ENCODE measurements at regions not wholly inside any gene's neighbourhood (a gene's known extent, or its start where the extent isn't known, plus 50 kb on each side); places are given as distances from the start of the nearest gene placed in this dataset.
A peak's percentile ranks its signal among the peaks of the same experiment; 100 is the strongest.

GRCh38 chr2:121017396-121017795 is 267.6 kb downstream of the TFCP2L1 start:
- no peak for TF ChIP-seq CTCF (IDR thresholded peaks at IDR 0.05; ENCODE audit: insufficient read depth, low read length, poor library complexity, severe bottlenecking)
- Histone ChIP-seq H3K27me3 (ENCODE audit: control insufficient read depth, insufficient read depth, low read length) (no peaks in the 10 kb centered on the region), H3K36me3 (ENCODE audit: control insufficient read depth, insufficient read depth, low read length) (no peaks in the 10 kb centered on the region), H3K4me3 (ENCODE audit: low read depth, low read length) (no peak overlapping the region)
- DNase-seq (ENCODE audit: low read depth), result no peak

DNA sequence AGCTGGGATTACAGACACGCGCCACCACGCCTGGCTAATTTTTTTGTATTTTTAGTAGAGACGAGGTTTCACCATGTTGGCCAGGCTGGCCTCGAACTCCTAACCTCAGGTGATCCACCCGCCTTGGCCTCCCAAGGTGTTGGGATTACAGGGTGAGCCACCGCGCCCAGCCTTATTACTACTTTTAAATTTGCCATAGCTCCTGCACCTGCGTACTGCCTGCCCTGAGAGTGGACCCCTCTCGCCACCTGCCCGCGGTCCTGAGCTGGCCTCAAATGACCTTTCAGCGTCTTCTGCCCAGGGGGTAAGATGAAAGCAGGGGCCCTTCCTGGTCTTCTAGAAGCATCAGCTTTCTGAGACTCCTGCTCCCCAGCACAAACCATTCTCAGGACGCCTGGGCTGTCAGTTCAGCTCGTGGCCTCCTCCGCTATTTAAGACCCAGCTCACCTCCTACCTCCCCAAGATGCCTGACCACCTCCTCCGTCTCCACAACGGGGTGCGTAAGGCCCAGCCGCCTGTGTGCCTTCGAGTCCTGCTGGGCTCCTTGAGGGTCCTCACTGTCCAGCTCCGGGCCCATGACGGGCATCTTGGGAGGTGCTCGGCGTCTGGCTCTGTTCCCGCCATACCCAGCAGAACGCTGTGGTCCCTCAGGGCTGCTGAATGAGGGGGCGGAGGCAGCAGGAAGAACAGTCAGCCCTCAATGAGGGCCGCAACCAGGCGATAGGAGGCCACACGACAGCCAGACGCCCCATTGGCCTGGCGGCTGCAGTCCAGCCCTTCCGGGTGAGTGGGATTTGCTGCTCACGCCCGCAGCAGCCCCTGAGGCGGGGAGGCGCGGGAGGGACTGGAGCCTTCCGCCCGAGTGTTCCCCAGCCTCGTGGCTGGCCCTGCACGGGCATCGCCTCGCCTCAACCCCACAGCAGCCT is 266.6 kb downstream of the TFCP2L1 start:
- TF ChIP-seq CTCF (IDR thresholded peaks at IDR 0.05; ENCODE audit: insufficient read depth, low read length, poor library complexity, severe bottlenecking), result no peak
- no peaks in the 10 kb centered on the region for H3K36me3 ChIP-seq (ENCODE audit: control insufficient read depth, insufficient read depth, low read length)
- no peaks in the 10 kb centered on the region for H3K27me3 ChIP-seq (ENCODE audit: control insufficient read depth, insufficient read depth, low read length)
- H3K4me3 ChIP-seq (ENCODE audit: low read depth, low read length), result no peak overlapping the region
- DNase-seq (ENCODE audit: low read depth), result peak; percentile 2

DNA sequence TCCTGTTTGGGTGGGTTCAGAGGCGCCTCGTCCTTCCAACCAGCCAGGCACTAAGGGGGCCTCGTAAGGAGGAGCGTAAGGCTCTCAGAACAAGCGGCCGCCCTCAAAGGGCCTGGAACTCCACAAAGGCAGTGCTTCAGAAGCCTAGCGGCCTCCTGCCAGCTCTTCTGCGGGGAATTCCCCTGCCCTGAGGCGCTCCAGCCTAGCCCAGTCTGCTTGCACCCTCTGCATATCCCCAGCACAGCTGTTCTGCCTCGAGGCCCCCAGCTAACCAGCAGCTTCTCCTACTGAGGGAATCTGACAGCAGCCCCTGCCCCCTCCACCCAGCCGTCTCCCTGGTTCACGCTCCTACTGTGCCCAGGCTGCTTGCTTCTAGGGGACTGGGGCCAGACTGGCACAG is 265.9 kb downstream of the TFCP2L1 start:
- TF ChIP-seq CTCF (IDR thresholded peaks at IDR 0.05; ENCODE audit: insufficient read depth, low read length, poor library complexity, severe bottlenecking), result no peak
- no peak overlapping the region for H3K4me3 ChIP-seq (ENCODE audit: low read depth, low read length)
- no peaks in the 10 kb centered on the region for H3K27me3 ChIP-seq (ENCODE audit: control insufficient read depth, insufficient read depth, low read length)
- DNase-seq (ENCODE audit: low read depth), result no peak
- no peaks in the 10 kb centered on the region for H3K36me3 ChIP-seq (ENCODE audit: control insufficient read depth, insufficient read depth, low read length)

- no peak for DNase-seq (ENCODE audit: low read depth)
- TF ChIP-seq CTCF (IDR thresholded peaks at IDR 0.05; ENCODE audit: insufficient read depth, low read length, poor library complexity, severe bottlenecking), result no peak
- no peaks in the 10 kb centered on the region for H3K36me3 ChIP-seq (ENCODE audit: control insufficient read depth, insufficient read depth, low read length)
- no peaks in the 10 kb centered on the region for H3K27me3 ChIP-seq (ENCODE audit: control insufficient read depth, insufficient read depth, low read length)
- H3K4me3 ChIP-seq (ENCODE audit: low read depth, low read length), result no peak overlapping the region
These were observed 265.2 kb downstream of the TFCP2L1 start for GRCh38 chr2:121019756-121020155.

DNA sequence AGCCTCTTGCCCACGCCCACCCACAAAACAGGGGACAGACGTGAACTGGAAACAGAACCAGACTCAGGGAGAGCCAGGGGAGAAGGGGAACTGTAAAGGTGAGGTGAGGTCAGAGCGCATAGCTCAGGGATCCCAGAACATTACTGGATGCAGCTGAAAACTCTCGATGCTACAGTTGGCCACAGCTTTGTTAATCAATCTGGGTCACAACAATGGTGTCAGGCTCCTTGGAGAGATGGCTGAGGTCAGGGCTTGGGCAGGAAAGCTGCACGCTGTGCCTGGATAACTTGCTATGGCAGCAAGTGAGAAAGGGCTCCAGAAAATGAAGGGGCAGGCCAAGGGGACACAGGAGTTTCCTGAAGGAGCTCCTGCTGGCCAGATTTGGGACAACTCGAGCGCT is 263.3 kb downstream of the TFCP2L1 start:
- H3K36me3 ChIP-seq (ENCODE audit: control insufficient read depth, insufficient read depth, low read length), result no peaks in the 10 kb centered on the region
- no peak for DNase-seq (ENCODE audit: low read depth)
- no peaks in the 10 kb centered on the region for H3K27me3 ChIP-seq (ENCODE audit: control insufficient read depth, insufficient read depth, low read length)
- no peak overlapping the region for H3K4me3 ChIP-seq (ENCODE audit: low read depth, low read length)
- TF ChIP-seq CTCF (IDR thresholded peaks at IDR 0.05; ENCODE audit: insufficient read depth, low read length, poor library complexity, severe bottlenecking), result no peak

DNA sequence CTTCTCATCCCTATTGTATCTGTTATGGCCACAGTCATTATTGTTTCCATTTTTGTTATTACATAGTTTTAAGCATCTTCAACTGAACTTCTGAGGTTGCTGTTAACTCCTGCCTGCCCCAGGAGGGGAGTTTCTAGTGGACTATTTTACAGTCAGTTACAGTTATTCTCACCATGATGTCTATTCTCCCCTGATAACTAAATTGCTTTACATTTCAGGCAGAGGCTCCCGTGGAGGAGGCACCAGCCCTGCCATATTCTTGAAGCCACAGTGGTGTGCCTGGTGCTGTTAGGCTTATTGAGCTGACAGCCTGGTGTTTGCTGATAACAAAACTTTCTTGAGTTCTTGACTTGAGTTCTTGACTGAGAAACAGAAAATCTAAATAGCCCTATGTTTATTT is 256.4 kb downstream of the TFCP2L1 start:
- Histone ChIP-seq H3K4me3 (ENCODE audit: low read depth, low read length) (no peak overlapping the region), H3K27me3 (ENCODE audit: control insufficient read depth, insufficient read depth, low read length) (peaks cover 9% of the 10 kb centered on the region), H3K36me3 (ENCODE audit: control insufficient read depth, insufficient read depth, low read length) (no peaks in the 10 kb centered on the region)
- no peak for DNase-seq (ENCODE audit: low read depth)
- TF ChIP-seq CTCF (IDR thresholded peaks at IDR 0.05; ENCODE audit: insufficient read depth, low read length, poor library complexity, severe bottlenecking), result no peak

All from kidney epithelial cell (primary cell).